T-helper 1 cell (primary cell): ENCODE measurements at regions not wholly inside any gene's neighbourhood (a gene's known extent, or its start where the extent isn't known, plus 50 kb on each side); places are given as distances from the start of the nearest gene placed in this dataset.

Source experiments
- DNase-seq, 5 donors: peaks; one replicate each; pipeline ENCODE4 v3.0.0-alpha.2; 2012 to 2020

GRCh38 chr3:59321881-59322540 is 272.2 kb upstream of the CFAP20DC start:
- DNase-seq, result no peak

DNA sequence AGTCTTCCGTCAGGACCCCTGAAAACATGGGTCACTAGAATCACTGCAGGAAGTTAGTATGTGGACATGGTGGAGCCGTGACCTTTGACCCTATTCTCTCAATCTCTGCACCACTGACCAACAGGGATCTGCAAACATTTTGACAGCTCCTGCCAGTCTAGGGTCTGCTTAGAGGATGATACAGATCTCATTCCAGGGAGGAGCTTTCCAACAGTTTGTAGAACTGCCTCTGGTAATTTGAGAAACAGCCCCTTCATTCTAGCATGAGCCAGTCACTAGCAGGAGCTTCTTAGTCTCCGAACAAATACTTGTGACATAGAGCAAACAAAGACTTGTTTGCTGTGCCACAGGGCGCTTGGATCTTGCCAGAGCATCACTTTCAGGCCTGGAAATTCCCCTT is 270.3 kb upstream of the CFAP20DC start:
- no peak for DNase-seq

DNA sequence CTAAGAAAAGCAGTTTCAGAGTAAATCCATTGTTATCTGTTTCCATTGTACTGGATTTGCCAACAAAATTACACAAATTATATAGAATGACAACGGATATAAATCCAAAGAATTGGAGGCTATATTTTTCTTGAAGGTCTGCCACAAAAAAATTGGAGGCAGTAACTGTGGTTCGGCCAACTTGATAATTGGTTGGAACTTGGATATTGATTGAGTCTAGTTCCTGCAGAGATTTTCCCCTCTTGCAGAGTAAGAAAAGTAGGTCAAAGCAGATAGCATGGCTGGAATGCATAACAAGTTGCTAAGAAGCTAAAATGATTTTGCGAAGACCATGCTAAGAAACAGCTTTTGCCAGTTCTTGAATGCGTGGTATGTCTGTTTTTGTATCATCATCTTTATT is 269.6 kb upstream of the CFAP20DC start:
- no peak for DNase-seq

DNA sequence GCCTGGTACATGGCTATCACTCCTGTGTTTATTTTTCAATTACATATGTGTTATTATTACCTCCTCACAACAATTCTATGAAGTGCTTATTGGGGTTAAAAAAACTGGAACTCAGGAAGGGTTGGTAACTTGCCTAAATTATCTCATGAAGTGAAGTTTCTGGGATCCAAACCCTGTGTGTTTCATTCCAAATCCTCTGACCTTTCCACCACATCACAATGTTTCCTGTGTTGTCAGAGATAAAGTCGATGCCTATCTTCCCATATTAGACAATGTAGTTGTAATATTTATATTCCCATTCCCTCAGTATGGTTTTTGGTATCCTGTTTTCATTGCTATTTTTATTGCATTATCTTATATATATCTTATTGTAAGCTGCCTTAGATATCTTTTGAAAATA is 269.1 kb upstream of the CFAP20DC start:
- no peak for DNase-seq

GRCh38 chr3:59317386-59317785 is 267.6 kb upstream of the CFAP20DC start:
- no peak for DNase-seq

DNA sequence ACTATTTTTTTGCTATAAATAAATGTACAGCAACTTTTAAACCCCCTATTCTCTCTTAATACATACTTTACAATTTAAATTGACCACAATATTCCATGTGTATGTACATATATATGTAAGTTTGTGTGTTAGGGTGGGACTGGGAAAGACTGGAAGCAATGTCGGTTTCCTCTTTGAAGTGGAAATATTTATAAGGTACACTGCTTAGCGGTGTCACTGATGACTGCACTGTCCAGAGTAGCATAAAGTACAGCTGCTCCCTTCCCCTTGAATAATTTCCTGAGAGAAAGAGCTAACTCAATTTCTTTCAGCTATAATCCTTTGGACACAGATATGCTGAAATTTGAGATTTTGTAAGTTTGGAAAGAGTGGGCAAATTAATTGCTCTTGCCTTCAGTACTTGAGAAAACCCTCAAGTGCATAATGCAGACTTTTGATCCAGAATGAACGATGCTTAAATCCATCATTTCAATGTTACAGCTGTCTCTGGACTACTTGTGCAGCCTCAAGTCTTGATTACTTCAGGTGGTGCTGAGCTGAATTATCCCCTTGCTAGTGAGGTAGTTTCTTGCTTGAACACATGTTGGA is 267.0 kb upstream of the CFAP20DC start:
- DNase-seq, result no peak

DNA sequence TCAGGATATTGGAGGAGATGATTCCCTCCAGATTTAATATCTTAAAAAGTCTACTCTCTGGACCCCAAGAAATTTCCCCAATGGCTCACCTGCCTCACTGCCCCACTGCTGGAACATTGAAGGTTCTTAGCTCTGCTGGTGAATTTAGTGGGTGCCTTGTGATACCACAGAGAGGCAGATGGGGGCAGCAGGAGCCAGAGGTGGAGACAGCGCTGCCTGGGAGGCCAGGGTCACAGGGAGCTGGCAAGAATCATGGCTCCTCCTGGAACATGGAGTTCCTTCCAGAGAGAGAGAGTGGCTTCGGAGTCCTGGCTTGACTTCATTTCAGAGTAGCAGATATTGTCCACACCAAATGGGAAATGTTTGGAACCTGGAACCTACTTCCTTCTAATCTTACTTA is 263.5 kb upstream of the CFAP20DC start:
- DNase-seq, result peak in 2 of 5 donors; percentile 4 to 56

DNA sequence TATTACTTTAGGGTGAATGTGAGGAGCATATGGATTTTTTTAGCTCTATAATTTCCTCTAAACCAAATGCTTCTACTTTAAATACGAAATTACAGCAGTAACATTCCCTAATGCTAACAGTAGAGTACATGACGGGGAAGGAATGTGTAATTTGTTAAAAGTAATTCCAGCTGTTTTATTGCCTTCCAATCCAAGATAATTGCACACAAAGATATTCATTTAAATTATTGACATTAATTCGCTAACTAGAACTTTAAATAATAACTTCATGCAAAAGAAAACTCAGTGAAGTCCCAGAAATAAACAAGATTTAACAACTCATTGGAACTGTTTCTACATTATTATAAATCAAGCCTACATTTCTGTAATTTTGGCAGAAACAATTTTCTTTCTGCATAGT is 261.4 kb upstream of the CFAP20DC start:
- DNase-seq, result no peak

- DNase-seq, result no peak
Measured at GRCh38 chr3:59310736-59311135, 260.9 kb upstream of the CFAP20DC start.

- no peak for DNase-seq
Measured at GRCh38 chr3:59308684-59309083, 258.9 kb upstream of the CFAP20DC start.

DNA sequence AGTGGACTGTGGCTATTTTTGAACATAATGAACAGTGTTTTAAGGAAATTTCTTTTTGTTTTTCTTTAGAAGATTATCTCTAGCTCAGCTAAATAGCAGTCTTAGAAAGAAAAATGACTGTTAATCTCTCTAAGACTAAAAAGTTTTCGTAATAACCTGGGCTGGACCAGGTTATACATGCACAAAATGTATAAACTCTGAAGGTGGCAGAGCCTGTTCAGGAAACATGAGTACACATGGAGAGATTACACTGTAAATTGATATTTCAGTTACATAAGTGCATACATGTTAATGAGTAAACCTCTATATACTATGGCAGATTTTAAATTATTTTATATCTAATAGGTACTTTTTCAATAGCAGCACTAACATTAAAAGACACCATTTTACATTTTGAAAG is 258.2 kb upstream of the CFAP20DC start:
- DNase-seq, result no peak

DNA sequence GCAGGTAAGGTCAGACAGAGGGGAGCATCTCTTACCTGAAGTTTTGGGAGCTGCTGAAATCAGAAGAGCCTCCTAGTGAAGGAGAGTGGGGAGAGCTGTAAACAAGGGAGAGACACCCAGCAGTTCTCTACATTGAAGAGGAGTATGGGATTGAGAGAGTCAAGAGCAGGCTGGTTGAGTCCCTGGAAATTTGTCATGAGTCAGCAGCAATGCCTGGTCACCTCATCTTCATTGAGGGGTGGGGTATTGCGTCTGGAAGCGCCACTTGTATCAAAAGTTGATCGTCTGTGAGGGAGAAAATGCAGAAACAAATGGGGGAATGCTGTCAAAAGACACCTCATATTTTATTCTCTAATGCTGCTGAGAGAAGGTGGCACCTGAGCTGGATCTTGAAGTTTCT is 256.6 kb upstream of the CFAP20DC start:
- no peak for DNase-seq

DNA sequence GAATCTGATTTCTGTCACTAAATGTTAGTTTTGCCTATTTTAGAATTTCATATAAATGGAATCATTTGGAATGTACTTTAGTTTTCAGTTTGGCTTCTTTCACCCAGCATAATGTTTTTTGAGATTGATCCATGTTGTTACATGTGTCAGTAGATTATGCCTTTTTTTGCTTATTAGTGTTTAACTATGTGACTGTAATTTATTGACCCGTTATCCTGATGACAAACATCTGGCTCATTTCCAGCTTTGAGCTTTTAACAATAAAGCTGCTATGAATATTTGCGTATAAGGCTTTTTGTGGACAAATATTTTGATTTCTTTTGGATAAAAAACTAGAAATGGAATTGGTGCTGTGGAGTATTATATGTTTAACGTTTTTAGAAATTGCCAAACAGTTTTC is 254.5 kb upstream of the CFAP20DC start:
- no peak for DNase-seq

DNA sequence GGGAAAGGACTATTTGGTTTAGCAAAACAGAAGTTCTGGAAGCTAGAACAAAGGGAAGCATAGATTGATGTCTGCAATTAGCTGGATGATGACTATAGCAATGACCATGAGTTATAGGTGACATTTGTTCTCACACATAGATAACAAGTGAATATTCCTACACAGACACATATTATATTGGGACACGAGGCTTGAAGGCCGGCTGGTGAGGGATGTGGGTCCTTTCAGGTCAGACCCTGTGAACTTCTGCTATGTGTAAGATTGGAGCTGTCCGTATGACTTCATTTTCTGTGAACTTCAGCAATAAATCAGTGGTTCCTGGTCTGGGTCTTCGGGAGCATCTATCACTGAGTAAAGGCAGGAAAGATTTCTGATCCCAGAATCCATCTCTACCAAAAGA is 253.6 kb upstream of the CFAP20DC start:
- DNase-seq, result no peak

DNA sequence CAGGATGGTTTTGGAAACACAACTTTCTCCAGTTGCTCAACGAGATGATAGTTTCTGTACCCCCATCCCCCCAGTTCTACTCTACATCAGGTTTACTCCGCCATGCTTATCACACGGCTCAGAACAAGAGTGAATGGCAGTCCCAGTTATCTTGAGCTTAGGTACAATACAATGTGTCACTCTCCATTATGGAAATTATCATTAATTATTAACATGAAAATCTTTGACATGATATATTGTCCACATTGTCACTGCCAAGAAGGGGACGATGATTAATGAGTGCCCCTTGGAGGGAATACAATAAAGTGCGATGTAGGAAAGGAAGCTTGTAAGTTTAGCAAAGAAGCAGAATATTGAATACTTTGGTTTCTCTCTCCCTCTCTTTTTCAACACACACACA is 252.6 kb upstream of the CFAP20DC start:
- no peak for DNase-seq

DNA sequence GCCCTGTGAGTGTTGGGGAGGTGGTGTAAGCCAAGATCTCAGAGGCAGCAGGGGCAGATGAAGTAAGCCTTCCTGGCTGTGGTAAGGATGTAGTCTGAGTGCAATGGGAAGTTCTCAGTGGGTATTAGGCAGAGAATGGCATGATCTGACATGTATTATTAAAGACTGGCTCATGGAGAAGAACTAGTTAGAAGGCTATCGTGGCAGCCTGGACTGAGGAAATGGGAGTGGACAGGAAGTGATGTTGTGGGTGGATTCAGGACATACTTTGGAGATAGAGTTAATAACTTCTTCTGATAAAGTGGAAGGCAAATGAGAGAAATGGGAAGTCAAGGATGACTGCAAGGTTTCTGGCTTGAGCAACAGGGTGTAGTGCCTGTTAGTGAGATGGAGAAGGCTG is 250.9 kb upstream of the CFAP20DC start:
- DNase-seq, result no peak

- DNase-seq, result no peak
Measured at GRCh38 chr3:59299561-59299960, 249.7 kb upstream of the CFAP20DC start.

DNA sequence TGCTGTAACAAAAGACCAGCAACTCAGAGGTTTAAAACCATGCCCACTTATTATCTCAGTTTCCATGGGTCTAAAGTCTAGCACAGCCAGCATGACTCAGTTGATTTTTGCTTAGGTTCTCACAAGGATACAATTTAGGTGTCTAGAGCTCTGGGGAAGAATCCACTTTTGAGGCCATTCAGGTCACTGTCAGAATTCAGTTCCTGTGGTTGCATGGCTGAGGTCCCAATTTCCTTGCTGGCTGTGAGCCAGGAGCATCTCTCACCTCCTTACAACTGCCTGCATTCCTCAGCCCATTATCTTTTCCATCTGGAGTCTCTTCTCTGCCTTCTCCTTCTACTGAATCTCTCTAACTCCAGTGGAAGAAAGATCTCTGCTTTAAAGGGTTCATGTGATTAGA is 240.5 kb upstream of the CFAP20DC start:
- DNase-seq, result no peak

- DNase-seq, result no peak
Measured at GRCh38 chr3:59289831-59290230, 240.0 kb upstream of the CFAP20DC start.

- no peak for DNase-seq
Measured at GRCh38 chr3:59288951-59289350, 239.1 kb upstream of the CFAP20DC start.

GRCh38 chr3:59286791-59287531 is 237.1 kb upstream of the CFAP20DC start:
- DNase-seq, result peak in 1 of 5 donors; percentile 71

GRCh38 chr3:59285560-59285959 is 235.7 kb upstream of the CFAP20DC start:
- no peak for DNase-seq

DNA sequence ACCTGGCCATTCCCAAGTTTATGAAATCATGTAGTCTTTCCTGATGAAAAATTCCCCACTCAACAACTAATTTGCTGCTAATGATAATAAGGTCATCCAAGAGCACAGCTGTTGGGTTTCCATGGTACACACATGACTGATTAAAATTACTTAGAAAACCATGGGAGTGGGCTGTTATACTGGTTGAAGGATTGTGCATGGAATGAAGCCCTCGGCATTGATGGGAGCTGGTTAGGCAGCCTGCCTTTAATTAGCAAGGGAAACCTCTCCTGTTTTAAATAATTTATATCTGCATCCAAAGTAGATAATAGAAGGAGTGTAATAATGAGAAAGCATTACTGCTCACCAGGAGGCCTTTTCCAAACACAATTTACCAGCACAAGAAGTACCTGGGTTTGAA is 235.1 kb upstream of the CFAP20DC start:
- no peak for DNase-seq

DNA sequence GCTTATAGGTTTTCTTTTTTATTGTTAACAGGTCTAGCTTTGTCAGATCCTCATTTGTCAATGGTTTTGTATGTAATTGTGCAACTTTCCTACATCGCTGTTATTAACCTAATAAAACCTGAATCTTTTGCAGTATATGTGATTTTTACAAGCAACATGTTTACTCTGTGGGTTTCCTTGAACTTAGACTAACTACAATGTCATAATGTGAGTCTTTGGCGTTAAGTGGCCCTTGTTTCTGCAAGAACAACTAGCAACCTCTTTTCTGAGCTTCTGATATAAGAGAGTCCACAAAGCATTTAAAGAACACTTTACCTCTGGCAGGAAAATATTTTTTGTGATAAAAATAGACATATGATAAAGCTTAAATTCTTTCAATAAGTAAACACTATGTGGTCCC is 230.3 kb upstream of the CFAP20DC start:
- no peak for DNase-seq
